Gastrocnemius medialis (tissue), 4 donors: ENCODE measurements at regions not wholly inside any gene's neighbourhood (a gene's known extent, or its start where the extent isn't known, plus 50 kb on each side); places are given as distances from the start of the nearest gene placed in this dataset.

Experiments used
- CTCF ChIP-seq, 5 experiments: fragments of 450-650 bp in 3 of 5; fragments of 200-600 bp in 2 of 5; sonication (generic) in 2 of 5; IDR thresholded peaks in 4 of 5; conservative IDR thresholded peaks in 1 of 5; 1 replicate in 4 of 5; 2 replicates in 1 of 5; pipeline ENCODE4 v1.5.1; 2016 to 2019; ENCODE audit warnings: antibody characterized with exemption in 5 of 5, mild to moderate bottlenecking in 3 of 5, moderate library complexity in 3 of 5
- POLR2A ChIP-seq, 2 donors: fragments of 450-650 bp; IDR thresholded peaks; one replicate each; pipeline ENCODE4 v1.6.1; 2017; ENCODE audit warnings: antibody characterized with exemption in 2 of 2, mild to moderate bottlenecking in 2 of 2, moderate library complexity in 2 of 2

- TF ChIP-seq CTCF (IDR thresholded peaks at IDR 0.05 in 4 of 5, conservative IDR thresholded peaks at IDR 0.05 in 1 of 5): no peak
- no peak for TF ChIP-seq POLR2A (IDR thresholded peaks at IDR 0.05)
Measured at GRCh38 chr16:52212841-52213240, 334.1 kb downstream of the TOX3 start.
